ENCODE measurements at regions not wholly inside any gene's neighbourhood (a gene's known extent, or its start where the extent isn't known, plus 50 kb on each side); places are given as distances from the start of the nearest gene placed in this dataset.
"Not testable (repeated sequence)": the region's sequence is repeated elsewhere in the genome, so short reads cannot be mapped to it uniquely, and the experiment has no call there.

- no peak for DNase-seq (ENCODE audit: low read depth in 2 of 2, low spot score in 1 of 2)
These were observed 212.1 kb downstream of the KCNRG start for GRCh38 chr13:50227361-50227760.

- no peak for DNase-seq (ENCODE audit: low read depth in 2 of 2, low spot score in 1 of 2)
These were observed 213.3 kb downstream of the KCNRG start for GRCh38 chr13:50228527-50228926.

- DNase-seq (ENCODE audit: low read depth in 2 of 2, low spot score in 1 of 2), result no peak
These were observed 214.9 kb downstream of the KCNRG start for GRCh38 chr13:50229960-50230661.

DNA sequence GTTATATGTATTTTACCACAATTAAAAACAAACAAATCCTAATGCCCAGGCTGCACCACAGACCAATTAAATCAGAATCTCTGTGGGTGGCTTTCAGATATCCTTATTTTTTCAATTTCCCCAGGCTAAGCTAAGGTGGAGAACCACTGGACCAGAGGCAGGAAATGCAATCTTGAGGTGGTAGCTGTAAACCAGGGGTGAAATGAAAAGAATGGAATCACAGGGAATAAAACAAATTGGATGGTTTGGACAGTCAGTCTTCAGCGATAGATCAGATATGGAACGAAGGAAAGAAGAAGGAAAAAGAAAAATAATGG lies 215.4 kb downstream of the KCNRG start:
- DNase-seq (ENCODE audit: low read depth in 2 of 2, low spot score in 1 of 2), result no peak

DNA sequence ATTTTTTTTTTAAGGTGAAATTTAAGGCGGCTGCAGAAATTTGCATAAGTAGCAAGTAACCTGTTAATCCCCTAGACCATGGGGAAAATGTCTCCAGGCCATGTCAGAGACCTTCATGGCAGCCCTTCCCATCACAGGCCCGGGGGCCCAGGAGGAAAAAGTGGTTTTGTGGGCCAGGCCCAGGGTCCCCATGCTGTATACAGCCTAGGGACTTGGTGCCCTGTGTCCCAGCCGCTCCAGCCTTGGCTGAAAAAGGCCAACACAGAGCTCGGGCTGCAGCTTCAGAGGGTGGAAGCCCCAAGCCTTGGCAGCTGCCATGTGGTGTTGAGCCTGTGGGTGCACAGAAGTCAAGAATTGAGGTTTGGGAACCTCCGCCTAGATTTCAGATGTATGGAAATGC lies 218.3 kb downstream of the KCNRG start:
- DNase-seq (ENCODE audit: low read depth in 2 of 2, low spot score in 1 of 2), result not testable (repeated sequence)

GRCh38 chr13:50235604-50236342 lies 220.5 kb downstream of the KCNRG start:
- DNase-seq (ENCODE audit: low read depth in 2 of 2, low spot score in 1 of 2), result no peak

DNA sequence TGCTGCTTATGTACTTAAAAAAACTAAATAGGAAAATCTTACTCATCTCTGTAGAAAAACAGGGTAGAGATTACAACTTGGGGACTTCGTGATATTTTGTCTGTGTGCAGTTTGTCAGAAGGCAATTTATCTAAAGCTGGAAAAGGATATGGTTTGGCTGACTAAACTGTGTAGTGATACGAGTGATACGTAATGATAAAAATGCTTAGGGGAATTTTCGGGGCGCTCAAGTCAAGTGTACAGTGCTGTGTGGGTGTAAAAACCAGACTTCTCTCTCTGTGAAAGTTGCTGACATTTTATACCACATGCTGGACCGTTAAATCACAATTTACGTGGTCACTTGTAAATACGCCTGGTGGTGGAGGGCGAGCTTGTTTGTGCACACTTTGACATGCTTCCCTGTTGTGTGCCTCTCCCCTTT lies 221.7 kb downstream of the KCNRG start:
- no peak for DNase-seq (ENCODE audit: low read depth in 2 of 2, low spot score in 1 of 2)

DNA sequence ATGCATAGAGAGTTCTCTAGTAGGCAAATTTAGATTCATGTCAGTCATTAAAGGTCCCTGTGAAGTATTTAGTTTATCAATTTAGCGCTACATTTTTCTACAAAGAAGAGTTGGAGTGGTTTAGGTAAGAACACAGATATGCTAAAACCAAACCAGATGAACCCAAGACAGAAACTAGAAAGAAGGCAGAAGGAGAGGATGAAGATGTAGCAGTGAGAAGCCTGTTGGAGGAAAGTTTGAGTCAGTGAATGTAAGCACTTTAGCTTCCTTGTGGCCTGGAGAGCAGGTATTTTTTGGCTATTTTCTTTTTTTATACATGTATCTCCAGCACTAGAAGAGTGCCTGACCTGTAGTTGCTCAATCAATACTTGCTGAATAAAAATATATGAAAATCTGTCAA lies 223.7 kb downstream of the KCNRG start:
- DNase-seq (ENCODE audit: low read depth in 2 of 2, low spot score in 1 of 2), result no peak

- DNase-seq (ENCODE audit: low read depth in 2 of 2, low spot score in 1 of 2), result no peak
These were observed 226.2 kb downstream of the KCNRG start for GRCh38 chr13:50241479-50241878.

DNA sequence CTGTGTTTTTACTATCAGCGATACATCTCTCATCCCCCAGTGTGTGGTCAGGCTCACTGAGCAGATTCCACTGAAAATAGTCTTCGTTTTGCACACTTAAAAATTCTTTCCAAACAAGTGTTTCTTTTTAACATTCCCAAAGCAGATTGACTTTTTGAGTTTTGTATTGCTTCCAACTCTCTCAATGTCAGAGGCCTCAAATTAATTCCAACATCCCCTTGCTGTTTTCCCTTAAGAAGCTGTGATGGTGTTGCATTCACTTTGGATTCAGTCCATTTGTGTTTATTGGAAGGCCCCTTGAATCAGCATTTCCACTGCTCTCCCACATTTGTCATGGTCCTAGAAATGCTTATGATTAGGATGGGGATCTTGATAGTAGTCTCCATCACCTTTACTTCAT lies 228.7 kb downstream of the KCNRG start:
- no peak for DNase-seq (ENCODE audit: low read depth in 2 of 2, low spot score in 1 of 2)

GRCh38 chr13:50244355-50244712 lies 229.1 kb downstream of the KCNRG start:
- DNase-seq (ENCODE audit: low read depth in 2 of 2, low spot score in 1 of 2), result no peak

GRCh38 chr13:50244713-50245574 lies 229.7 kb downstream of the KCNRG start:
- no peak for DNase-seq (ENCODE audit: low read depth in 2 of 2, low spot score in 1 of 2)

DNA sequence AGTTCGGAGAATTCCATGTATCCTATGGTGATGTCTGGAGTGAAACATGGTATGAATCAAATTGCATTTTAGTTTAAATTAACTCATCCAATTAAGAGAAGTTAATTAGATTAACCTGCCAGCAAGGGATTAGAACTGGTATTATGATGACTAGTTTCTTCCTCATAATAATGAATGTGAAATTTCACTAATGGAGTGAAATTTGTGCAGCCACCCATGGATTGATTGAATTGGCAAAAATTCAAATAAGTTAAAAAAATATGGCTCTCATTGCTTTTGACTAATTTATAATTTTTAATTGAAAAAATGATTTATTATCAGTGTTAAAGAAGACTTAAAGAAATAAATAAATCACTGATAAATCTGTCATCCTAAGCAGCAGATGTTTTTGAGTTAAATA lies 232.0 kb downstream of the KCNRG start:
- no peak for DNase-seq (ENCODE audit: low read depth in 2 of 2, low spot score in 1 of 2)

DNA sequence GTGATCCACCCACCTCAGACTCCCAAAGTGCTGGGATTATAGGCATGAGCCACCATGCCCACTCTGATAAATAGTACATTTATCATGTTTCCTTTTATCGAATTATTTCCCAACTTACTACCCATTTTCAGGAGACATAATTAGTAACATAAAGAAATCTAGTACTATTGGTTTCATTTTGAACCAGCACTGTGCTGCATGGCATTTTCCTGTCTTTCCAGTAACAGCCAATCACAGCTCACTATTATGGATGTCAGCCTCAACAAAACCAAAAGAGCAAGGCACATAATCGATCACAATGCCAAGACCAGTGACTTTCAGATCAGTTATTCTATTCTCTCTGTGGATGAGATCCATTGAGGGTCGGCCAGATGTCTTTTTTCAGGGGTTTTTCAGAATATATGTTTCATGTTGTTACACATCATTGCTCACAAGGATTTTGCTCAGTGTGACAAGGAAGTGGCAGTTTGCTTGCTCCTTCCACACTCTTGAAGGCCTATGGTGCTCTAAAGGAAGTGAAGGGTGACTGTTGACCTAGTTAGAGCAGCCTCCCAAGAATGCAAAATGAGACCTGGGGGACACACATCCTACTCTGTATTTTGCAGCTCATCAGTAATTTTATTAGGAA lies 233.4 kb downstream of the KCNRG start:
- DNase-seq (ENCODE audit: low read depth in 2 of 2, low spot score in 1 of 2), result no peak

DNA sequence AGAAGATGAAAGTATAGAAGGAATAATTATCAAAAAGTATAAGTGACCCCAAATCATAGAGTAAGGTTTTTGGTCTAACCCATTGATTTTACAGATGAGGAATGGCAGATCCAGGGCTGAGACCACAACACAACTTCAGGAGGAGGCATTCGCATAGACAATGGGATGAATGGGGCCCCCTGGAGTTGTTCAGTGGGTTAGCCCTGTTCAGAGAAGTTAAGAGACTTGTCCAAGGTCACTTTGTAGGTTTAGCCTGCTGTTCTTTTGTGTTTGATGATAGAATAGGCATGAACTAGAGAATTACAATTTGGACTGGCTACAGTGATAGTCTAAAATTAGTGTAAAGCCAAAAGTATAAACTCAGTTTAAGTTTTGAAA lies 233.9 kb downstream of the KCNRG start:
- DNase-seq (ENCODE audit: low read depth in 2 of 2, low spot score in 1 of 2), result no peak

GRCh38 chr13:50250401-50250800 lies 235.2 kb downstream of the KCNRG start:
- DNase-seq (ENCODE audit: low read depth in 2 of 2, low spot score in 1 of 2), result no peak

- no peak for DNase-seq (ENCODE audit: low read depth in 2 of 2, low spot score in 1 of 2)
These were observed 240.4 kb downstream of the KCNRG start for GRCh38 chr13:50255639-50256038.

GRCh38 chr13:50256536-50257321 lies 241.5 kb downstream of the KCNRG start:
- DNase-seq (ENCODE audit: low read depth in 2 of 2, low spot score in 1 of 2), result not testable (repeated sequence)

DNA sequence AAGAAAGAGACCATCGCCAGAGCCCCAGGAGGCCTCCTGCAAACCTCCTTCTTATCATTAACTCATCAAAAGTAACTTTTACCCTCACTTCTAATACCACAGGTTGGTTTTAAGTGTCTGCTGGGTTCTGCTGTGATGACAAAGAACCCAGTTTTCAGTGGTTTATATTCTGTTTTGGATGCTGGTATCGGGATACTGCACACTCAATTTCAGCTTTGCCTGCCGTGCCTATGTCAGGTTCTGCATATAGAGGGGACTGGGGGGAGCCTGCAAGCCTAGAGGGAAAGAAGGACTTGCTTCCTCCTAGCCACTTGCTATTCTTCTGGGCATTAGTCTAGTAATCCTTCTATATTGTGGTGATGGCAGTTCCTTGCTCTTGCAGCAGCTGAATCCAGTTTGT lies 242.4 kb downstream of the KCNRG start:
- DNase-seq (ENCODE audit: low read depth in 2 of 2, low spot score in 1 of 2), result no peak

- DNase-seq (ENCODE audit: low read depth in 2 of 2, low spot score in 1 of 2), result no peak
These were observed 246.1 kb downstream of the KCNRG start for GRCh38 chr13:50261130-50261901.
